ENCODE measurements at regions not wholly inside any gene's neighbourhood (a gene's known extent, or its start where the extent isn't known, plus 50 kb on each side); places are given as distances from the start of the nearest gene placed in this dataset.
"Not testable (repeated sequence)": the region's sequence is repeated elsewhere in the genome, so short reads cannot be mapped to it uniquely, and the experiment has no call there.

DNA sequence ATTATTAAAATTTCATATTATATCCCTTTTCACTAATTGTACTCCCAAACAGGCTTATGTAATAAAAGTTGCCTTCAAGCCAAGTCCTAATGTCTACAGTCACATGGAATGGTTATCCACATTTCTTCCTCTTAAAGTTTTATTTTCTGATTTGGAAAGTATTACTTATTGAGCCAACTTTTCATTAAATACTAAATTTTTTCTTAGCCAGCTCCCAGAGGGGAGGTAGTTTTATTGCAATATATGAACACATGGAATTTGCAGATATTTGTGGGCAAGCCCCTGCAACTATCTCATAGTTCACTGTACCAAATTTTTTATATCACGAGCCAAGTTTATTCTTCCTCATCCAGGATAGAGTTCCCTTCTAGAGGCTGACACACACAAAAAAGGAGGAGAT, 332.8 kb upstream of the PTGER4 start:
- DNase-seq = no peak

DNA sequence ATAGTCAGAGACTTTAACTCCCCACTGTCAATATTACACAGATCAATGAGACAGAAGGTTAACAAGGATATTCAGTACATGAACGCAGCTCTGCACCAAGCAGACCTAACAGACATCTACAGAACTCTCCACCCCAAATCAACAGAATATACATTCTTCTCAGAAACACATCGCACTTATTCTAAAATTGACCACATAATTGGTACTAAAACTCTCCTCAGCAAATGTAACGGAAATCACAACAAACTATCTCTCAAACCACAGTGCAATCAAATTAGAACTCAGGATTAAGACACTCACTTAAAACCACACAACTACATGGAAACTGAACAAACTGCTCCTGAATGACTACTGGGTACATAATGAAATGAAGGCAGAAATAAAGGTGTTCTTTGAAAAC, 341.3 kb upstream of the PTGER4 start:
- DNase-seq = not testable (repeated sequence)

- no peak for DNase-seq
Observed at GRCh38 chr5:40334242-40334635, 345.5 kb upstream of the PTGER4 start.

DNA sequence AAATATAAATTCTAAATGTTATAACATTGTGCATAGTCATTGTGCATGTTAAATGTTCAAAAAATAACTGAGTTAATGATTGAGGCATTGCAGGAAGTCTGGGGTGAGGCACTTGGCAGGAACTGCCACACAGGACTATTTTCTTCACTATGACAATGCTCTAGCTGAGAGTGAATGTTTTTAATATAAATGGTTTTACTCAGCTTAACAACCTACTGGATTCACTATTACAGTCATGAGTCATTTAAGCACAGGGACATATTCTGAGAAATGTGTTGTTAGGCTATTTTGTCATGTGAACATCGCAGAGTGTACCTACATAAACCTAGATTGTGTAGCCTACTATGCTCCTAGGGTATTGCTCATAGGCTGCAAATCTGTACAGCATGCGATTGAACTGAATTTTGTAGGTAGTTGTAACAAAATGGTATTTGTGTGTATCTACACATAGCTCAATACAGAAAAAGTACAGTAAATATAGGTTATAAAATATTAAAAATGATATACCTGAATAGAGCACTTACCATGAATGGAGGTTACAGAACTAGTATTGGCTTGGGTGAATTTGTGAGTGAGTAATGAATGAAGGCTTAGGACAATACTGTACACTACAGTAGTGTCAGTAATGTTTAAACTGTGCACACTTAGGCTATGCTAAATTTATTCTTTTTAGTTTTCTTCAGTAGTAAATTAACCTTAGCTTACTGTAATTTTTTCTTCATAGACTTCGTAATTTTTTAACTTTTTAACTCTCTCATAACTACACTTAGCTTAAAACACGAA, 346.1 kb upstream of the PTGER4 start:
- no peak for DNase-seq

DNA sequence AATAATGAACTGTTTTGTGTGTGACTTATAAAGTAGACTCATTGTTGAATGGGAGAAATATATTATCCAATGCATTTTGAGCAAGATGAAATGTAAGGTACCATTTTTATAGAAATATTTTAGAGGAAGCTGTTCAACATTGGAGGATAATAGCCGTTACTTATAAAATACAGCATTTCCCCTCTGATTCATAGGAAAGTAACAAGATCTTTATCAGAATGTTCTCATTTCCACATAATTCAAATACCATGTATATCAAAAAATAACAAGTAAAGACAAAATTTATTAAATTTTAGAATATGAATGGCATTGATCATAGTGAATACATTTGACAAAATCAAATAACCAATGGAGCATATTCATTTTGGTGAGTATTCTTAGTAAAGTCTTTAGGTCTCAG, 346.7 kb upstream of the PTGER4 start:
- no peak for DNase-seq

DNA sequence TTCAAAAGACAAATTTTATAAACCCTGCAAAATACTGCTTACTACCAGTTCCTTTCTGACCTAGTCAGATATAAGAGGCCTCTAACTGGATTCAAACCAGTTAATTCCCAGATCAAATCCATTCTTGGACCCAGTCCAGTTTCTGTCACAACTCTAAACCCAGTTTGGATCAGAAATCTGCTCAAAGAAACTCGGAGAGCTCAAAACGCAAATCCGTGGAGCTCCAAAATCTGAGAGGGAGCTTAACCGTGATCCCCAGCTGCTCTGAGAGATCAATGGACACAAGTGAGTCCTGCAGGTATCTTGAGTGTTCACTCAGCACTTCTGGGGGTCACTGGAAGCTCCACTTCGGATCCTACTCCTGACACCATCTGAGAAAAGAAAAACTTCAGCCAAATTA, 348.1 kb upstream of the PTGER4 start:
- DNase-seq = no peak

- DNase-seq = no peak
Observed at GRCh38 chr5:40321514-40321913, 358.2 kb upstream of the PTGER4 start.

DNA sequence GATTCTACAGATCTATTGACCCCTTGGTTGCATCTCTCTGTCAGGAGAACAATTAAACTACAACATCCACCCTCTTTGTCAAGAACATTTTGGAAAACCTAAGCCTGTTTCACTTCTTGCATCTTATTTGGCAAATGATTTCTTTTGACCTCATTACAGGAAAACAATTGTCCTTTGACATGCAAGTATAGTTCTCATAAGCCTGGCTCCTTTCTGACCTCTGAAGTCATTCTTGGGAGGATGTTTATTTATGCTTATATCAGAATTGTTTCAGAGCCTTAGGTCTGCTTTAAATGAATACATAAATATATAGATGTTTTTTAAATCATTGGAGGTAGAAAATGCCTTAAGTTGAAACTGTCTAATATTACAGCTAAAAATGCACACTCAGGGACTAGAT, 361.3 kb upstream of the PTGER4 start:
- DNase-seq = no peak

DNA sequence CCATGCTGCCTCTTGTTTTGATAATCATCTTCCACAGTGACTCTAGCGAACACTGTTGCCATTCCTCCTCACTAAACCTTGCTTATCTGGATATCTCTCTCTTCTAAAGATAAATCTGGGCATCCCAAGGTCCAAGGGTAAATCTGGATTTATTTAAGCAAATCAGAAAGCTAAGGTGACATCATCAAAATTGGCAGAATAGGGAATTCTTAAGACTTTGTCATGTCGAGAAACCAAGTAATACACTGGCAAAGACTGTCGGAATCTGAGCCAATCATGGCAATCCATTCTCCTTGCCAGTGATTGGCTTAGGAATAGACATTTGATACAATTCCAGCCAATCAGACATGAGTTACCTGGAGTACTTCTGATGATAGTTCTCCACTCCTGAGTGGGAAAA, 362.7 kb upstream of the PTGER4 start:
- no peak for DNase-seq

DNA sequence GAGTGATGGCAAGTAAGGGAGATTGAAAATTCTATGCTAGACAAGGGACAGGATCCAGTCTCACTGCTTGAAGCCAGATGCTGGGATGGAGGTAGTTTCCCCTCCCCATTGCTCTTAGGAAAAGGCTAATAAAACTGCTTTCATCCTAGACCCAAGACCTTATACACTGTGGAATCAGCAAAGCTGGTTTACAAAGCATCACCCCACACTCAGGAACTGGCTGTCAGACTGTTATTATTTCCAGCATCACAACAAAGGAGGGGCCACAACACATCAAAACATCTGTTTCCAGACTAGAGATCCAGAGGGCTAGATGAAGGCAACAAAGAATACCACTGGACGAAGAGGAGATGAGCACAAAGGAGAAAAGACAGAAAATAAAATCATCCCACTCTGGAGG, 364.6 kb upstream of the PTGER4 start:
- no peak for DNase-seq

- no peak for DNase-seq
Observed at GRCh38 chr5:40314275-40314674, 365.4 kb upstream of the PTGER4 start.

- no peak for DNase-seq
Observed at GRCh38 chr5:40312205-40312604, 367.5 kb upstream of the PTGER4 start.

- DNase-seq = no peak
Observed at GRCh38 chr5:40309851-40310250, 369.9 kb upstream of the PTGER4 start.

GRCh38 chr5:40308867-40309266, 370.8 kb upstream of the PTGER4 start:
- no peak for DNase-seq

DNA sequence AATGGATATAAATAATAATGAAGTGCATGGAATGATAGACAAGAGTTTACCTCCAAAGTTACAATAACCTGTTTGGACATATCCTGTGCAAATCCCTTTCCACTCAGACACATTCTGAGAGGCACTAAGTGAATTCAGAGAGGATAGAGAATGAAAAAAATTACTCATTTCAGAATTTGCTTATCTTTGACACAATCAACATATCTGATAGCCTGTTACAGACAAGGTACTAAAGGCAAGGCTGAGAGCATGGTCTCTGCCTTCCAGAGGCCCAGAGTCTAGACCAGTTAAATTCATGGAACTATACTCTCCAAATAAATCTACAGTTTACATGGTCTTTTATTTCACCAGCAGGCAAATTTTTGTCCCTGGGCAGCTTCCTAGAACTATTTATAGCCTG, 371.8 kb upstream of the PTGER4 start:
- DNase-seq = no peak

- no peak for DNase-seq
Observed at GRCh38 chr5:40306869-40307487, 372.7 kb upstream of the PTGER4 start.

- no peak for DNase-seq
Observed at GRCh38 chr5:40292006-40292405, 387.7 kb upstream of the PTGER4 start.

- no peak for DNase-seq
Observed at GRCh38 chr5:40291338-40291737, 388.4 kb upstream of the PTGER4 start.

DNA sequence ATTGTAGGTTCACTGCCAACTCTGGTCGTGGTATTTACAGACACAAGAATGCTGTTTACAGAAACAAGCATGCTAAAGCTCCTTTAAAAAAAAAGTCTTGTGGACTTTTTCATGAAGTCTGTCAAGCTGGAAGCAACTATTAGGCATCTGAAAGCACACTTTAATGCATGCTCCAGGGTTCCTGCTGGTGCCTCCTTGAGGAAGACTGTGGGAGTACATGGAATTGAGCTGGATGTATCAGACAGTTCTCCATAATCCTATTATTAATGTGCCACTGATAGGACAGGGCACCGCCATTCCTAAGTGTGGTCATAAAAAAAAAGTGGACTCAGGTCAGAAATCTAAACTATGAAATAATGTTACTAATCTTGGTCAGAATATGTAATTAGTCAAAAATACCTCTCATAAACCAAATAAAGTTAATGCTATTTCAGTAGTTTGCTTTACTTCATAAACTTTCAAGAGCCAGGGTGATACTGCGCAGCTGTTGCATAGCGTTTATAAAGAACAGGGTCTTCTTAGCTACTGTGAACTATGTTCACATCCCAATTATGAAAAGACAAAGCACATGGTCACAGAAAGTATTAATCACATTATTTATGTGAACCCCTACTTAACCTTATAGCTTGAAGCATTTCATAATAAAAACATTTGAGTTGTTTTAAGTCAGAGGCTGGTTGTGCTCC, 390.8 kb upstream of the PTGER4 start:
- no peak for DNase-seq

DNA sequence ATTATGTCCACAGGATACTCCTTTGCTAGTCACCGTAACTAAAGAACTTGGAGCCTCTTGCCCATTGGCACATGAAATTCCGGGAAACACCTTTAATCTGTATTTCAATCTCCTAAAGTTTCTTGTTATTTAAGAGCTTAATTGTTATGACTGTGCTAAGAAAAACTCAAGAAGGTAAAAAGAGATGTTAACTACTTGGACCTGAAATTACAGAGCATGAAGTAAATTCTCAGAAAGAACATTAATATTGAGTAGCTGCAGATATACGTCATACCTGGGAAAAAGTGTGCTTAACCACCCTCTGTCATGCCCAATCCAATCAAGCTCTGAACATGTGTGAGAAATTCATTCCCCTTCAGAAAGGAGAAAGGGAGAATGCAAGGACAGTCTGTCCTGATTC, 394.9 kb upstream of the PTGER4 start:
- DNase-seq = no peak

DNA sequence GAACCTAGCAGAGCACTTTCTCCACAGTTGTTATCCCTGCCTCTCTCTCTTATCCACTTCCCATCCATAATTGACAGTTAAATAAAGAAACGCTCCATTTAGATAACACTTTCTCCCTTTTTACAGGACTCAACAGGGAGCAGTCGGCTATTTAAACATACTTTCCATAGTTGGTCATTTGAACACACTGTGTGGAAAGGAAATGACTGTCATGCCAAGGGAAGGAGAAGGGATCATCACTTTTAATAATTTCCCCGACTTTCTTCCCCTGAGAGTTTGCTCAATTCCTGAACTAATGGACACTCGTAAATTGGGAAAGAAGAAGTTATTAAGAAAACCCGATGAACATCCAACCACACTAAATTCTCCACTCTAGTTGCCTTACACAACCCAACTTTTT, 400.8 kb upstream of the PTGER4 start:
- no peak for DNase-seq

DNA sequence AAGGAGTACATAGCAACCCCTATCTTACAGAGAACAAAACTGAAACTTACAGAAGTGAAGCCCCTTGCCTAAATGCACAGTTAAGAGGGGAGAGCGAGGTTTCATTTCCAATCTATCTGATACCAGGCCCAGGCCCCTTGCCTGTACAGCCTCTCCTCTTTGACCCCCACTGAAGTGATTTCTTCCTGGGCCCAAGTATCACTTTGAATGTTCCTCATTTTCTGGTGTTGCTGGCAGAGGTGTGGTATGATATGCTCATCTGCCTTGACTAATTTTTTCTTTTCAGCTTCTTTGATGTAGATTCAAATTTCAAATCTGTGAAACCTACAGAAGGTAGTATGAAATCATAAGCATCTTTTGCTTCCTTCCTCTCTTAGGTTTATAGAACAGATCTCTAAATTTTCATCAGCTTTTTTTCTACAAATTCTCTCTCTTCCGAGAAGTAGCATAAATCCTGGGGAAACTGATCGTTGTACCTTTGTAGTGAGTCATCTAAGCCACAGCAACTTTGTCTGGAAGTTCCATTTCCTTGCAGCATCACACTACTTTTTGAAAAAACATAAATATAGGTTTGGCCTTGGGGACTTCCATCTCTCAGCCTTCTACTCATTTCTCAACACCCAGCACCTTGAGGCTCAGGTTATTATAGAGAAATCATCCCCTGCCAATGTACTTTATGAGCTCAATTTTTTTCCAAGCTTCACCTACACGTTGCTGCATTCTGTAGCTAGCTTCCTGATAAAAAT, 402.4 kb upstream of the PTGER4 start:
- DNase-seq = no peak

DNA sequence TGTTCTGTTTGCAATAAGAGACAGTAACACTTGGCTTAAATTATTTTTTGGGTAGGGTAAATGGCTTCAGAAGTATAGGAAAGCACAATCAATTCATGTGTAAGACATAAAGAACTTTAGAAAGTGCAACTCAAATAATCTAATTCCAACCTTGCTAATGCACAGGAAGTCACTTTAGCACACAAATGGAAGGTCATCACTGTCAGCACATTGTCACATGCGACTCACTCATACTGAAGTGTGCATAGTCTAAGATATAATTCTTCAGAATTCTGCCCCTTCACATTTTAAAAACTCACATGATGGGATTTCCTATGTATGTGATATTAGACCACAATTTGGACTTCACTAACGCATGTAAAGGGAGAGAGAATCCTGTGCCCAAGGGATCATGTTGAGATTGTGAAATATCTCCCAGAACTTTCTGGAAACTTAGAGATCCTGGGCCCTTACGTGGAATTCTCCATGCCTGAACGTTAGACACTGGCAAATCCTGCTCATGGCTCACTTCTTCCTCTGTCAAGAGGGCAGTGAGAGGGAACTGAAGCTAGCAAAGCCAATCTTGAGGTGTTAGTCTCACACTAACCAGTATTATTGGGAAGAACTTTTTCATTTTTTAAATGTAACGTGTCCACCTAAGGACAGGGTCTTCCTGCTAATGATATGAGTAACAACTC, 403.2 kb upstream of the PTGER4 start:
- no peak for DNase-seq
